A673 (cell line): ENCODE measurements at regions not wholly inside any gene's neighbourhood (a gene's known extent, or its start where the extent isn't known, plus 50 kb on each side); places are given as distances from the start of the nearest gene placed in this dataset.

Source experiments
- BruUV-seq: library from RNA; stranded (reverse); fragments of 400-500 nt; replicated peaks from 2 replicates; lab custom pipeline; 2021; lab: Mats Ljungman, UMichigan
- CTCF ChIA-PET: fragments of 300-600 bp; sonication (Branson Sonifier 250); formaldehyde crosslinking; loops from one replicate; lab custom pipeline; 2022; ENCODE audit warnings: antibody characterized with exemption; lab: Charles Lee
- POLR2A ChIA-PET: fragments of 300-600 bp; sonication (Branson Sonifier 250); formaldehyde crosslinking; loops from one replicate; lab custom pipeline; 2022; ENCODE audit warnings: antibody characterized with exemption; ENCODE audit not compliant: low non-redundant PET; lab: Charles Lee
- DNase-seq: peaks from one replicate; pipeline ENCODE4 v3.0.0-alpha.2; 2015; ENCODE audit warnings: low spot score
- H3K27ac ChIP-seq: fragments of 200-600 bp; sonication (generic); 2 replicates; pipeline ENCODE4 v1.5.1; 2016; ENCODE audit warnings: mixed run types, low read depth, mild to moderate bottlenecking, mixed read lengths, antibody characterized with exemption, low read length; ENCODE audit not compliant: poor library complexity, severe bottlenecking
- H3K27me3 ChIP-seq: fragments of 200-600 bp; sonication (generic); replicated peaks from 2 replicates; pipeline ENCODE4 v1.6.1; 2017; ENCODE audit warnings: mixed run types, low read depth, mild to moderate bottlenecking, mixed read lengths, antibody characterized with exemption, low read length; ENCODE audit not compliant: insufficient read depth, poor library complexity
- H3K36me3 ChIP-seq: fragments of 200-600 bp; sonication (generic); 2 replicates; pipeline ENCODE4 v1.6.1; 2016; ENCODE audit warnings: mixed run types, mild to moderate bottlenecking, mixed read lengths, antibody characterized with exemption, low read length; ENCODE audit not compliant: insufficient read depth, poor library complexity, severe bottlenecking
- H3K4me1 ChIP-seq: fragments of 200-600 bp; sonication (generic); 2 replicates; pipeline ENCODE4 v1.6.1; 2017; ENCODE audit warnings: mixed run types, mild to moderate bottlenecking, mixed read lengths, antibody characterized with exemption, low read length; ENCODE audit not compliant: insufficient read depth, poor library complexity, severe bottlenecking
- H3K4me3 ChIP-seq: fragments of 200-600 bp; sonication (generic); 2 replicates; pipeline ENCODE4 v1.5.1; 2016; ENCODE audit warnings: low read depth, mixed run types, mild to moderate bottlenecking, mixed read lengths, low read length; ENCODE audit not compliant: poor library complexity, severe bottlenecking
- H3K9me3 ChIP-seq: fragments of 200-600 bp; sonication (generic); 2 replicates; pipeline ENCODE4 v1.6.1; 2016; ENCODE audit warnings: mixed run types, low read depth, mild to moderate bottlenecking, mixed read lengths, antibody characterized with exemption, low read length; ENCODE audit not compliant: poor library complexity, severe bottlenecking
- CTCF ChIP-seq: fragments of 300-800, 200-600 bp; sonication (generic); conservative IDR thresholded peaks from 2 replicates; pipeline ENCODE4 v1.5.1; 2017; ENCODE audit warnings: low read depth, mild to moderate bottlenecking, antibody characterized with exemption, low read length, moderate library complexity, mixed read lengths
- EZH2 ChIP-seq: fragments of 200-600 bp; sonication (generic); IDR thresholded peaks from 2 replicates; pipeline ENCODE4 v1.6.1; 2017; ENCODE audit warnings: borderline replicate concordance, low read depth, mild to moderate bottlenecking, mixed read lengths, antibody characterized with exemption, low read length; ENCODE audit not compliant: poor library complexity, severe bottlenecking
- intact Hi-C: fragments of 100-400 bp; cut with micrococcal nuclease; formaldehyde crosslinking; loops from one replicate; pipeline ENCODE4 v1.10.0; 2022; ENCODE audit not compliant: unreplicated experiment

GRCh38 chr1:233547726-233548125 lies 66.2 kb upstream of the KCNK1 start:
- Histone ChIP-seq H3K9me3 (no peaks in the 10 kb centered on the region), H3K27ac (no peak overlapping the region), H3K4me3 (no peak overlapping the region), H3K27me3 (peaks cover 27% of the 10 kb centered on the region), H3K36me3 (no peaks in the 10 kb centered on the region), H3K4me1 (no peaks in the 10 kb centered on the region)
- DNase-seq = no peak
- BruUV-seq = no TSS peak
- TF ChIP-seq EZH2 = no peak
- no peak for TF ChIP-seq CTCF
- CTCF ChIA-PET = no interaction called here
- intact Hi-C loops = no loop called here
- POLR2A ChIA-PET = no interaction called here

- Histone ChIP-seq H3K9me3 (no peaks in the 10 kb centered on the region), H3K4me1 (no peaks in the 10 kb centered on the region), H3K4me3 (no peak overlapping the region), H3K36me3 (no peaks in the 10 kb centered on the region), H3K27ac (no peak overlapping the region), H3K27me3 (peaks cover 27% of the 10 kb centered on the region)
- BruUV-seq = no TSS peak
- TF ChIP-seq EZH2 (no peak), CTCF (no peak)
- CTCF ChIA-PET = no interaction called here
- DNase-seq = no peak
- intact Hi-C loops = no loop called here
- POLR2A ChIA-PET = no interaction called here
Observed at GRCh38 chr1:233549404-233549803, 64.5 kb upstream of the KCNK1 start.

- POLR2A ChIA-PET = no interaction called here
Observed at GRCh38 chr1:233549917-233550316, 64.0 kb upstream of the KCNK1 start.

More at GRCh38 chr1:233549917-233550316, 64.0 kb upstream of the KCNK1 start:
- no peak for TF ChIP-seq EZH2
- TF ChIP-seq CTCF = no peak
- no peak for DNase-seq
- intact Hi-C loops = no loop called here
- Histone ChIP-seq H3K36me3 (no peaks in the 10 kb centered on the region), H3K27me3 (peaks cover 27% of the 10 kb centered on the region), H3K4me3 (no peak overlapping the region), H3K4me1 (no peaks in the 10 kb centered on the region), H3K9me3 (no peaks in the 10 kb centered on the region), H3K27ac (no peak overlapping the region)
- CTCF ChIA-PET = no interaction called here
- BruUV-seq = no TSS peak
